ENCODE measurements at regions not wholly inside any gene's neighbourhood (a gene's known extent, or its start where the extent isn't known, plus 50 kb on each side); places are given as distances from the start of the nearest gene placed in this dataset.

DNA sequence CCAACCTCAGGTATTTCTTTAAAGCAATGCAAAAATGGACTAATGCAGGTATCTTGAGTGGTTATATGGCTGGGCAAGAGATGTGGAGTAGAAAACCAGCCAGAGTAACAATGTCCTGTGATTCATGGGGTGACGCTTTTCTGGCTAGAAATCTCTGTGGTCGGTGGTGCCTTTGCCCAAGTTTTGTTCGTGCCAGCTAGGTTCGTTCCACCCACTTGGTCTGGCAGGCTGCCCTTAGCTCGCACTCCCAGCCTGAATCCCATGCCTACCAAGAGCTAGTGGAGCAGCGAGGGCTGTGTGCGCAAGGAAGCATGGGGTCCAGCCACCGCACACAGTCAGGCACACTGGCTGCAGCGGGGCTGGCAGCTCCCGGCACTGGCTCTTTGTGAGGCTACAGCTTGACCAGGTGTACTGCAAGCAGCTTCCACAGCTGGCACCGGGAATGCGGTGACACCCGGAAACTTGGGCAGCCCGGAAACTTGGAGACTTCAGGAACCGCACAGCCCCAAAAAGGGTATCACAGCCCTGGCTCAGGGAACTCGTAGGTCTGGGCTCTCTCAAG is 349.6 kb upstream of the PCDH20 start:
- no peak overlapping the region for H3K4me3 ChIP-seq (ENCODE audit: low read length)
- no peaks in the 10 kb centered on the region for H3K36me3 ChIP-seq (ENCODE audit: control insufficient read depth, low read length)
- H3F3A ChIP-seq (ENCODE audit: control insufficient read depth, insufficient read depth): no peaks in the 10 kb centered on the region
- TF ChIP-seq CTCF (IDR thresholded peaks at IDR 0.05; ENCODE audit: low read depth, low read length, poor library complexity, severe bottlenecking) (no peak), EZH2phosphoT487 (IDR thresholded peaks at IDR 0.05; ENCODE audit: borderline replicate concordance, low read length) (no peak)
- H3K79me2 ChIP-seq (ENCODE audit: control insufficient read depth, low read length): no peaks in the 10 kb centered on the region
- no peak overlapping the region for H3K4me2 ChIP-seq (ENCODE audit: low read length)
- H3K4me1 ChIP-seq (ENCODE audit: control insufficient read depth, low read length): no peaks in the 10 kb centered on the region
- no peak overlapping the region for H3K27ac ChIP-seq (ENCODE audit: low read depth, low read length)
- H3K27me3 ChIP-seq (ENCODE audit: control insufficient read depth, low read length): no peaks in the 10 kb centered on the region
- H4K20me1 ChIP-seq (ENCODE audit: control insufficient read depth, insufficient read depth, low read depth, low read length): no peaks in the 10 kb centered on the region
- no peaks in the 10 kb centered on the region; the same call in 1 of the 2 replicates for H3K9me2 ChIP-seq (replicated peaks; ENCODE audit: control insufficient read depth, low read length)
- no peaks in the 10 kb centered on the region for H3K9me3 ChIP-seq (ENCODE audit: control insufficient read depth, insufficient read depth, low read length)

- Histone ChIP-seq H4K20me1 (ENCODE audit: control insufficient read depth, insufficient read depth, low read depth, low read length) (no peaks in the 10 kb centered on the region), H3K27ac (ENCODE audit: low read depth, low read length) (no peak overlapping the region), H3K36me3 (ENCODE audit: control insufficient read depth, low read length) (no peaks in the 10 kb centered on the region), H3K9me2 (replicated peaks; ENCODE audit: control insufficient read depth, low read length) (no peaks in the 10 kb centered on the region; the same call in 1 of the 2 replicates), H3F3A (ENCODE audit: control insufficient read depth, insufficient read depth) (no peaks in the 10 kb centered on the region), H3K4me2 (ENCODE audit: low read length) (no peak overlapping the region), H3K9me3 (ENCODE audit: control insufficient read depth, insufficient read depth, low read length) (no peaks in the 10 kb centered on the region), H3K79me2 (ENCODE audit: control insufficient read depth, low read length) (no peaks in the 10 kb centered on the region), H3K4me3 (ENCODE audit: low read length) (no peak overlapping the region), H3K4me1 (ENCODE audit: control insufficient read depth, low read length) (no peaks in the 10 kb centered on the region), H3K27me3 (ENCODE audit: control insufficient read depth, low read length) (no peaks in the 10 kb centered on the region)
- no peak for TF ChIP-seq CTCF (IDR thresholded peaks at IDR 0.05; ENCODE audit: low read depth, low read length, poor library complexity, severe bottlenecking)
- no peak for TF ChIP-seq EZH2phosphoT487 (IDR thresholded peaks at IDR 0.05; ENCODE audit: borderline replicate concordance, low read length)
Observed at GRCh38 chr13:61761690-61762089, 346.0 kb upstream of the PCDH20 start.

DNA sequence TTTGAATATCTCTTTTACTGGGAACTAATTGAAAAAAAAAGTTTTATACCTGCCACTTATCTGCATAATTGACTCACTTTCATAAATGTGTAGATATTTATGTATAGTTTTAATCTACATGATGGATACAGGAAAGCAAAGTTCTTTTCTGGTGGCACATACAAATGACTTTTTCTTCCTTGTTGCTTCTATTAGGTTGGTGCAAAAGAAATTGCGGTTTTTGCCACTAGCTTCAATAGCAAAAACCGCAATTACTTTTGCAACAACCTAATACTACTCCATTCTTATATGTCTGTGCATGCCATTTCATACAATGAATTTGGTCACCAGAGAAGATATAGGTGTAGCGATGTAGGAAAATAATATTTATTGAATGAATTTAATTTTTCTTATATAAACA is 344.5 kb upstream of the PCDH20 start:
- Histone ChIP-seq H4K20me1 (ENCODE audit: control insufficient read depth, insufficient read depth, low read depth, low read length) (no peaks in the 10 kb centered on the region), H3K79me2 (ENCODE audit: control insufficient read depth, low read length) (no peaks in the 10 kb centered on the region), H3K4me1 (ENCODE audit: control insufficient read depth, low read length) (no peaks in the 10 kb centered on the region), H3K9me2 (replicated peaks; ENCODE audit: control insufficient read depth, low read length) (no peaks in the 10 kb centered on the region; the same call in 1 of the 2 replicates), H3K27me3 (ENCODE audit: control insufficient read depth, low read length) (no peaks in the 10 kb centered on the region), H3K27ac (ENCODE audit: low read depth, low read length) (no peak overlapping the region), H3K4me3 (ENCODE audit: low read length) (no peak overlapping the region), H3K4me2 (ENCODE audit: low read length) (no peak overlapping the region), H3K36me3 (ENCODE audit: control insufficient read depth, low read length) (no peaks in the 10 kb centered on the region), H3F3A (ENCODE audit: control insufficient read depth, insufficient read depth) (no peaks in the 10 kb centered on the region), H3K9me3 (ENCODE audit: control insufficient read depth, insufficient read depth, low read length) (no peaks in the 10 kb centered on the region)
- no peak for TF ChIP-seq EZH2phosphoT487 (IDR thresholded peaks at IDR 0.05; ENCODE audit: borderline replicate concordance, low read length)
- no peak for TF ChIP-seq CTCF (IDR thresholded peaks at IDR 0.05; ENCODE audit: low read depth, low read length, poor library complexity, severe bottlenecking)
